ENCODE measurements at regions not wholly inside any gene's neighbourhood (a gene's known extent, or its start where the extent isn't known, plus 50 kb on each side); places are given as distances from the start of the nearest gene placed in this dataset.
"Not testable (repeated sequence)": the region's sequence is repeated elsewhere in the genome, so short reads cannot be mapped to it uniquely, and the experiment has no call there.

- no peak for TF ChIP-seq CTCF (IDR thresholded peaks at IDR 0.05; ENCODE audit: low read depth, low read length)
- Histone ChIP-seq H3K4me1 (no peaks in the 10 kb centered on the region), H3K36me3 (no peaks in the 10 kb centered on the region), H3K4me3 (ENCODE audit: low read depth, low read length) (no peak overlapping the region), H3K27me3 (no peaks in the 10 kb centered on the region), H3K9me3 (no peaks in the 10 kb centered on the region)
- DNase-seq, result no peak
Observed at GRCh38 chr12:25322351-25322750, 71.6 kb upstream of the KRAS start.

- Histone ChIP-seq H3K27me3 (no peaks in the 10 kb centered on the region), H3K4me1 (no peaks in the 10 kb centered on the region), H3K4me3 (ENCODE audit: low read depth, low read length) (no peak overlapping the region), H3K36me3 (no peaks in the 10 kb centered on the region), H3K9me3 (no peaks in the 10 kb centered on the region)
- no peak for DNase-seq
- no peak for TF ChIP-seq CTCF (IDR thresholded peaks at IDR 0.05; ENCODE audit: low read depth, low read length)
Observed at GRCh38 chr12:25321772-25322171, 71.0 kb upstream of the KRAS start.

GRCh38 chr12:25320123-25321006, 69.6 kb upstream of the KRAS start:
- no peaks in the 10 kb centered on the region for H3K36me3 ChIP-seq
- no peaks in the 10 kb centered on the region for H3K27me3 ChIP-seq
- H3K4me3 ChIP-seq (ENCODE audit: low read depth, low read length), result no peak overlapping the region
- no peaks in the 10 kb centered on the region for H3K4me1 ChIP-seq
- TF ChIP-seq CTCF (IDR thresholded peaks at IDR 0.05; ENCODE audit: low read depth, low read length), result no peak
- no peak for DNase-seq
- H3K9me3 ChIP-seq, result no peaks in the 10 kb centered on the region

GRCh38 chr12:25319233-25319984, 68.7 kb upstream of the KRAS start:
- Histone ChIP-seq H3K4me3 (ENCODE audit: low read depth, low read length) (no peak overlapping the region), H3K9me3 (no peaks in the 10 kb centered on the region), H3K27me3 (no peaks in the 10 kb centered on the region), H3K36me3 (no peaks in the 10 kb centered on the region), H3K4me1 (no peaks in the 10 kb centered on the region)
- no peak for DNase-seq
- TF ChIP-seq CTCF (IDR thresholded peaks at IDR 0.05; ENCODE audit: low read depth, low read length), result no peak

- TF ChIP-seq CTCF (IDR thresholded peaks at IDR 0.05; ENCODE audit: low read depth, low read length), result no peak
- no peak for DNase-seq
- Histone ChIP-seq H3K4me1 (no peaks in the 10 kb centered on the region), H3K36me3 (no peaks in the 10 kb centered on the region), H3K27me3 (no peaks in the 10 kb centered on the region), H3K9me3 (no peaks in the 10 kb centered on the region), H3K4me3 (ENCODE audit: low read depth, low read length) (no peak overlapping the region)
Observed at GRCh38 chr12:25317553-25317952, 66.8 kb upstream of the KRAS start.

GRCh38 chr12:25315388-25315787, 64.7 kb upstream of the KRAS start:
- Histone ChIP-seq H3K36me3 (no peaks in the 10 kb centered on the region), H3K27me3 (no peaks in the 10 kb centered on the region), H3K4me1 (no peaks in the 10 kb centered on the region), H3K4me3 (ENCODE audit: low read depth, low read length) (no peak overlapping the region), H3K9me3 (no peaks in the 10 kb centered on the region)
- DNase-seq, result no peak
- no peak for TF ChIP-seq CTCF (IDR thresholded peaks at IDR 0.05; ENCODE audit: low read depth, low read length)

GRCh38 chr12:25313266-25313990, 62.7 kb upstream of the KRAS start:
- not testable (repeated sequence) for H3K27me3 ChIP-seq; H3K36me3 ChIP-seq; DNase-seq; H3K4me3 ChIP-seq (ENCODE audit: low read depth, low read length); H3K4me1 ChIP-seq; H3K9me3 ChIP-seq

Measured in BE2C (cell line).